ENCODE measurements at regions not wholly inside any gene's neighbourhood (a gene's known extent, or its start where the extent isn't known, plus 50 kb on each side); places are given as distances from the start of the nearest gene placed in this dataset.

DNA sequence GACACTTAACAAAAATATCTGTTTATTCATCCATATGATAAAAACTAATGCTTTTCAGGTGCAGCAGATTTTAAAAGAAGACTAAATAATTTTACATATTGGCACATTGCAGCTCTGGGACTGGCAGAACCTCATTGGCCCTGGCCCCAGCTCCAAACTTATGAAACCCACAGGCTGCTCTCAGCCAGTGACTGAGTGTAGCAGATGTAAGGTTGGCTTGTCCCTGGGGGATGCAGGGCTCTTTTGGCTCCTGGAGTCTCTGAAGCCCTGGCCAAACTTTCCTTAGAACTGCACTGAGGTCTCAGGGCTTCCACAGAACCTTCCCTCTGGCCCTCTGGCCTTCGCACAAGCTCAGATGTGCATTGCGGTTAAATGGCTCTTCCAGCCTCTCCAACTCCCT, 725.0 kb upstream of the SOX11 start:
- Histone ChIP-seq H3K4me3 (ENCODE audit: insufficient read depth, low read length, poor library complexity, severe bottlenecking) (no peak overlapping the region), H4K20me1 (ENCODE audit: low read depth, low read length) (no peaks in the 10 kb centered on the region), H3K4me2 (ENCODE audit: low read depth, low read length, poor library complexity, severe bottlenecking) (no peak overlapping the region), H3K9me2 (replicated peaks; ENCODE audit: insufficient read depth, low read length) (no peaks in the 10 kb centered on the region), H3K36me3 (ENCODE audit: low read length) (no peaks in the 10 kb centered on the region), H3K9ac (ENCODE audit: low read length) (no peak overlapping the region), H3K27ac (ENCODE audit: low read depth, low read length) (no peak overlapping the region), H3K9me3 (ENCODE audit: insufficient read depth, low read length) (no peaks in the 10 kb centered on the region), H3K27me3 (ENCODE audit: low read length) (no peaks in the 10 kb centered on the region), H3F3A (ENCODE audit: insufficient read depth) (no peaks in the 10 kb centered on the region), H2AFZ (ENCODE audit: low read depth, low read length, severe bottlenecking) (no peak overlapping the region), H3K79me2 (ENCODE audit: insufficient read depth, low read length) (no peaks in the 10 kb centered on the region)
- TF ChIP-seq CTCF (IDR thresholded peaks at IDR 0.05; ENCODE audit: insufficient read depth, low read length, poor library complexity, severe bottlenecking) (no peak), EZH2phosphoT487 (conservative IDR thresholded peaks at IDR 0.05; ENCODE audit: low read length) (no peak)

- H3K9ac ChIP-seq (ENCODE audit: low read length), result no peak overlapping the region
- no peaks in the 10 kb centered on the region for H3K27me3 ChIP-seq (ENCODE audit: low read length)
- TF ChIP-seq EZH2phosphoT487 (conservative IDR thresholded peaks at IDR 0.05; ENCODE audit: low read length) (no peak), CTCF (IDR thresholded peaks at IDR 0.05; ENCODE audit: insufficient read depth, low read length, poor library complexity, severe bottlenecking) (no peak)
- H3K36me3 ChIP-seq (ENCODE audit: low read length), result no peaks in the 10 kb centered on the region
- H3K27ac ChIP-seq (ENCODE audit: low read depth, low read length), result no peak overlapping the region
- no peaks in the 10 kb centered on the region for H3F3A ChIP-seq (ENCODE audit: insufficient read depth)
- H3K9me2 ChIP-seq (replicated peaks; ENCODE audit: insufficient read depth, low read length), result no peaks in the 10 kb centered on the region
- H3K9me3 ChIP-seq (ENCODE audit: insufficient read depth, low read length), result no peaks in the 10 kb centered on the region
- no peak overlapping the region for H3K4me3 ChIP-seq (ENCODE audit: insufficient read depth, low read length, poor library complexity, severe bottlenecking)
- H4K20me1 ChIP-seq (ENCODE audit: low read depth, low read length), result no peaks in the 10 kb centered on the region
- H2AFZ ChIP-seq (ENCODE audit: low read depth, low read length, severe bottlenecking), result no peak overlapping the region
- no peak overlapping the region for H3K4me2 ChIP-seq (ENCODE audit: low read depth, low read length, poor library complexity, severe bottlenecking)
- H3K79me2 ChIP-seq (ENCODE audit: insufficient read depth, low read length), result no peaks in the 10 kb centered on the region
These were observed 719.7 kb upstream of the SOX11 start for GRCh38 chr2:4972472-4972871.

- Histone ChIP-seq H4K20me1 (ENCODE audit: low read depth, low read length) (no peaks in the 10 kb centered on the region), H3K27ac (ENCODE audit: low read depth, low read length) (no peak overlapping the region), H2AFZ (ENCODE audit: low read depth, low read length, severe bottlenecking) (no peak overlapping the region), H3K79me2 (ENCODE audit: insufficient read depth, low read length) (no peaks in the 10 kb centered on the region), H3K4me3 (ENCODE audit: insufficient read depth, low read length, poor library complexity, severe bottlenecking) (no peak overlapping the region), H3F3A (ENCODE audit: insufficient read depth) (no peaks in the 10 kb centered on the region), H3K9me2 (replicated peaks; ENCODE audit: insufficient read depth, low read length) (no peaks in the 10 kb centered on the region), H3K9ac (ENCODE audit: low read length) (no peak overlapping the region), H3K9me3 (ENCODE audit: insufficient read depth, low read length) (no peaks in the 10 kb centered on the region), H3K4me2 (ENCODE audit: low read depth, low read length, poor library complexity, severe bottlenecking) (no peak overlapping the region), H3K27me3 (ENCODE audit: low read length) (no peaks in the 10 kb centered on the region), H3K36me3 (ENCODE audit: low read length) (no peaks in the 10 kb centered on the region)
- TF ChIP-seq CTCF (IDR thresholded peaks at IDR 0.05; ENCODE audit: insufficient read depth, low read length, poor library complexity, severe bottlenecking) (no peak), EZH2phosphoT487 (conservative IDR thresholded peaks at IDR 0.05; ENCODE audit: low read length) (no peak)
These were observed 718.8 kb upstream of the SOX11 start for GRCh38 chr2:4973354-4973753.

GRCh38 chr2:4973973-4974372, 718.2 kb upstream of the SOX11 start:
- H3K9me2 ChIP-seq (replicated peaks; ENCODE audit: insufficient read depth, low read length), result no peaks in the 10 kb centered on the region
- no peaks in the 10 kb centered on the region for H3K9me3 ChIP-seq (ENCODE audit: insufficient read depth, low read length)
- H3K79me2 ChIP-seq (ENCODE audit: insufficient read depth, low read length), result no peaks in the 10 kb centered on the region
- TF ChIP-seq EZH2phosphoT487 (conservative IDR thresholded peaks at IDR 0.05; ENCODE audit: low read length), result no peak
- no peak for TF ChIP-seq CTCF (IDR thresholded peaks at IDR 0.05; ENCODE audit: insufficient read depth, low read length, poor library complexity, severe bottlenecking)
- H3K9ac ChIP-seq (ENCODE audit: low read length), result no peak overlapping the region
- H2AFZ ChIP-seq (ENCODE audit: low read depth, low read length, severe bottlenecking), result no peak overlapping the region
- H3K4me3 ChIP-seq (ENCODE audit: insufficient read depth, low read length, poor library complexity, severe bottlenecking), result no peak overlapping the region
- H3K27me3 ChIP-seq (ENCODE audit: low read length), result no peaks in the 10 kb centered on the region
- H3K27ac ChIP-seq (ENCODE audit: low read depth, low read length), result no peak overlapping the region
- no peak overlapping the region for H3K4me2 ChIP-seq (ENCODE audit: low read depth, low read length, poor library complexity, severe bottlenecking)
- no peaks in the 10 kb centered on the region for H3F3A ChIP-seq (ENCODE audit: insufficient read depth)
- H4K20me1 ChIP-seq (ENCODE audit: low read depth, low read length), result no peaks in the 10 kb centered on the region
- no peaks in the 10 kb centered on the region for H3K36me3 ChIP-seq (ENCODE audit: low read length)
